ENCODE measurements at regions not wholly inside any gene's neighbourhood (a gene's known extent, or its start where the extent isn't known, plus 50 kb on each side); places are given as distances from the start of the nearest gene placed in this dataset.

DNA sequence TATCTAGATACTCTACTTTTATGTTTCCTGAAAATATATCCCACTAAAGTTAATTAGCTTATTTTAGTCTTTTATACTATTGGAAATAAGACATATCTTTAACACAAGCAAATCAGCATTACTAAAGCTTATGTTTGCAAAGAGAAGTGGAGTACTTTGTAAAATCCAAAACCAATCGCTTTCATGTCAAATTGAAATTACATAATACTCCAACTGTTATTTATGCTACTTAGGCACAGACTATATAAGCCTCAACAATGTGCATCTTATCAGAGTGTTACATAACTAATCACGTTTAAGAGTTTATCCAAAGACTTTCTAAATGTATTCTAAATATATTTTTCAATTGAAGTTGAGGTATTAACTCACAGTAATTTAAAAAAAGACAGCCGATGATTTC, 200.0 kb downstream of the PCDH20 start (continued):
- TF ChIP-seq, protein P1, sequence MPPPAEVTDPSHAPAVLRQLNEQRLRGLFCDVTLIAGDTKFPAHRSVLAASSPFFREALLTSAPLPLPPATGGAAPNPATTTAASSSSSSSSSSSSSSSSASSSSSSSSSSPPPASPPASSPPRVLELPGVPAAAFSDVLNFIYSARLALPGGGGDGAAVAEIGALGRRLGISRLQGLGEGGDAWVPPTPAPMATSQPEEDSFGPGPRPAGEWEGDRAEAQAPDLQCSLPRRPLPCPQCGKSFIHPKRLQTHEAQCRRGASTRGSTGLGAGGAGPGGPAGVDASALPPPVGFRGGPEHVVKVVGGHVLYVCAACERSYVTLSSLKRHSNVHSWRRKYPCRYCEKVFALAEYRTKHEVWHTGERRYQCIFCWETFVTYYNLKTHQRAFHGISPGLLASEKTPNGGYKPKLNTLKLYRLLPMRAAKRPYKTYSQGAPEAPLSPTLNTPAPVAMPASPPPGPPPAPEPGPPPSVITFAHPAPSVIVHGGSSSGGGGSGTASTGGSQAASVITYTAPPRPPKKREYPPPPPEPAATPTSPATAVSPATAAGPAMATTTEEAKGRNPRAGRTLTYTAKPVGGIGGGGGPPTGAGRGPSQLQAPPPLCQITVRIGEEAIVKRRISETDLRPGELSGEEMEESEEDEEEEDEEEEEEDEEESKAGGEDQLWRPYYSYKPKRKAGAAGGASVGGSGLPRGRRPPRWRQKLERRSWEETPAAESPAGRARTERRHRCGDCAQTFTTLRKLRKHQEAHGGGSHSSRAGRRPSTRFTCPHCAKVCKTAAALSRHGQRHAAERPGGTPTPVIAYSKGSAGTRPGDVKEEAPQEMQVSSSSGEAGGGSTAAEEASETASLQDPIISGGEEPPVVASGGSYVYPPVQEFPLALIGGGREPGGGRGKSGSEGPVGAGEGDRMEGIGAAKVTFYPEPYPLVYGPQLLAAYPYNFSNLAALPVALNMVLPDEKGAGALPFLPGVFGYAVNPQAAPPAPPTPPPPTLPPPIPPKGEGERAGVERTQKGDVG (CRISPR knock-in tag; IDR thresholded peaks at IDR 0.05): no peak
- no peak for TF ChIP-seq ZNF622 (IDR thresholded peaks at IDR 0.05)
- TF ChIP-seq, protein P2, sequence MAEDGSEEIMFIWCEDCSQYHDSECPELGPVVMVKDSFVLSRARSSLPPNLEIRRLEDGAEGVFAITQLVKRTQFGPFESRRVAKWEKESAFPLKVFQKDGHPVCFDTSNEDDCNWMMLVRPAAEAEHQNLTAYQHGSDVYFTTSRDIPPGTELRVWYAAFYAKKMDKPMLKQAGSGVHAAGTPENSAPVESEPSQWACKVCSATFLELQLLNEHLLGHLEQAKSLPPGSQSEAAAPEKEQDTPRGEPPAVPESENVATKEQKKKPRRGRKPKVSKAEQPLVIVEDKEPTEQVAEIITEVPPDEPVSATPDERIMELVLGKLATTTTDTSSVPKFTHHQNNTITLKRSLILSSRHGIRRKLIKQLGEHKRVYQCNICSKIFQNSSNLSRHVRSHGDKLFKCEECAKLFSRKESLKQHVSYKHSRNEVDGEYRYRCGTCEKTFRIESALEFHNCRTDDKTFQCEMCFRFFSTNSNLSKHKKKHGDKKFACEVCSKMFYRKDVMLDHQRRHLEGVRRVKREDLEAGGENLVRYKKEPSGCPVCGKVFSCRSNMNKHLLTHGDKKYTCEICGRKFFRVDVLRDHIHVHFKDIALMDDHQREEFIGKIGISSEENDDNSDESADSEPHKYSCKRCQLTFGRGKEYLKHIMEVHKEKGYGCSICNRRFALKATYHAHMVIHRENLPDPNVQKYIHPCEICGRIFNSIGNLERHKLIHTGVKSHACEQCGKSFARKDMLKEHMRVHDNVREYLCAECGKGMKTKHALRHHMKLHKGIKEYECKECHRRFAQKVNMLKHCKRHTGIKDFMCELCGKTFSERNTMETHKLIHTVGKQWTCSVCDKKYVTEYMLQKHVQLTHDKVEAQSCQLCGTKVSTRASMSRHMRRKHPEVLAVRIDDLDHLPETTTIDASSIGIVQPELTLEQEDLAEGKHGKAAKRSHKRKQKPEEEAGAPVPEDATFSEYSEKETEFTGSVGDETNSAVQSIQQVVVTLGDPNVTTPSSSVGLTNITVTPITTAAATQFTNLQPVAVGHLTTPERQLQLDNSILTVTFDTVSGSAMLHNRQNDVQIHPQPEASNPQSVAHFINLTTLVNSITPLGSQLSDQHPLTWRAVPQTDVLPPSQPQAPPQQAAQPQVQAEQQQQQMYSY (CRISPR knock-in tag; IDR thresholded peaks at IDR 0.05): no peak
- no peak for TF ChIP-seq NFIC (IDR thresholded peaks at IDR 0.05; ENCODE audit: low read depth, low read length)
- TF ChIP-seq, protein P3, sequence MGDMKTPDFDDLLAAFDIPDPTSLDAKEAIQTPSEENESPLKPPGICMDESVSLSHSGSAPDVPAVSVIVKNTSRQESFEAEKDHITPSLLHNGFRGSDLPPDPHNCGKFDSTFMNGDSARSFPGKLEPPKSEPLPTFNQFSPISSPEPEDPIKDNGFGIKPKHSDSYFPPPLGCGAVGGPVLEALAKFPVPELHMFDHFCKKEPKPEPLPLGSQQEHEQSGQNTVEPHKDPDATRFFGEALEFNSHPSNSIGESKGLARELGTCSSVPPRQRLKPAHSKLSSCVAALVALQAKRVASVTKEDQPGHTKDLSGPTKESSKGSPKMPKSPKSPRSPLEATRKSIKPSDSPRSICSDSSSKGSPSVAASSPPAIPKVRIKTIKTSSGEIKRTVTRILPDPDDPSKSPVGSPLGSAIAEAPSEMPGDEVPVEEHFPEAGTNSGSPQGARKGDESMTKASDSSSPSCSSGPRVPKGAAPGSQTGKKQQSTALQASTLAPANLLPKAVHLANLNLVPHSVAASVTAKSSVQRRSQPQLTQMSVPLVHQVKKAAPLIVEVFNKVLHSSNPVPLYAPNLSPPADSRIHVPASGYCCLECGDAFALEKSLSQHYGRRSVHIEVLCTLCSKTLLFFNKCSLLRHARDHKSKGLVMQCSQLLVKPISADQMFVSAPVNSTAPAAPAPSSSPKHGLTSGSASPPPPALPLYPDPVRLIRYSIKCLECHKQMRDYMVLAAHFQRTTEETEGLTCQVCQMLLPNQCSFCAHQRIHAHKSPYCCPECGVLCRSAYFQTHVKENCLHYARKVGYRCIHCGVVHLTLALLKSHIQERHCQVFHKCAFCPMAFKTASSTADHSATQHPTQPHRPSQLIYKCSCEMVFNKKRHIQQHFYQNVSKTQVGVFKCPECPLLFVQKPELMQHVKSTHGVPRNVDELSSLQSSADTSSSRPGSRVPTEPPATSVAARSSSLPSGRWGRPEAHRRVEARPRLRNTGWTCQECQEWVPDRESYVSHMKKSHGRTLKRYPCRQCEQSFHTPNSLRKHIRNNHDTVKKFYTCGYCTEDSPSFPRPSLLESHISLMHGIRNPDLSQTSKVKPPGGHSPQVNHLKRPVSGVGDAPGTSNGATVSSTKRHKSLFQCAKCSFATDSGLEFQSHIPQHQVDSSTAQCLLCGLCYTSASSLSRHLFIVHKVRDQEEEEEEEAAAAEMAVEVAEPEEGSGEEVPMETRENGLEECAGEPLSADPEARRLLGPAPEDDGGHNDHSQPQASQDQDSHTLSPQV (IDR thresholded peaks at IDR 0.05): no peak
- no peak for TF ChIP-seq SIX5 (IDR thresholded peaks at IDR 0.05; ENCODE audit: low read depth, low read length, severe bottlenecking)
- no peak for TF ChIP-seq ATF7 (IDR thresholded peaks at IDR 0.05; ENCODE audit: low read depth)
- TF ChIP-seq, protein P4, sequence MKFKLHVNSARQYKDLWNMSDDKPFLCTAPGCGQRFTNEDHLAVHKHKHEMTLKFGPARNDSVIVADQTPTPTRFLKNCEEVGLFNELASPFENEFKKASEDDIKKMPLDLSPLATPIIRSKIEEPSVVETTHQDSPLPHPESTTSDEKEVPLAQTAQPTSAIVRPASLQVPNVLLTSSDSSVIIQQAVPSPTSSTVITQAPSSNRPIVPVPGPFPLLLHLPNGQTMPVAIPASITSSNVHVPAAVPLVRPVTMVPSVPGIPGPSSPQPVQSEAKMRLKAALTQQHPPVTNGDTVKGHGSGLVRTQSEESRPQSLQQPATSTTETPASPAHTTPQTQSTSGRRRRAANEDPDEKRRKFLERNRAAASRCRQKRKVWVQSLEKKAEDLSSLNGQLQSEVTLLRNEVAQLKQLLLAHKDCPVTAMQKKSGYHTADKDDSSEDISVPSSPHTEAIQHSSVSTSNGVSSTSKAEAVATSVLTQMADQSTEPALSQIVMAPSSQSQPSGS (IDR thresholded peaks at IDR 0.05; ENCODE audit: low read length): no peak
- no peak for TF ChIP-seq BHLHE40 (IDR thresholded peaks at IDR 0.05; ENCODE audit: borderline replicate concordance in 1 of 2, low read depth in 2 of 2, low read length in 1 of 2)
- TF ChIP-seq TCF3 (IDR thresholded peaks at IDR 0.05; ENCODE audit: borderline replicate concordance, insufficient read depth, low read depth, low read length): no peak

All from GM12878 (cell line).